ENCODE measurements at regions not wholly inside any gene's neighbourhood (a gene's known extent, or its start where the extent isn't known, plus 50 kb on each side); places are given as distances from the start of the nearest gene placed in this dataset.

DNA sequence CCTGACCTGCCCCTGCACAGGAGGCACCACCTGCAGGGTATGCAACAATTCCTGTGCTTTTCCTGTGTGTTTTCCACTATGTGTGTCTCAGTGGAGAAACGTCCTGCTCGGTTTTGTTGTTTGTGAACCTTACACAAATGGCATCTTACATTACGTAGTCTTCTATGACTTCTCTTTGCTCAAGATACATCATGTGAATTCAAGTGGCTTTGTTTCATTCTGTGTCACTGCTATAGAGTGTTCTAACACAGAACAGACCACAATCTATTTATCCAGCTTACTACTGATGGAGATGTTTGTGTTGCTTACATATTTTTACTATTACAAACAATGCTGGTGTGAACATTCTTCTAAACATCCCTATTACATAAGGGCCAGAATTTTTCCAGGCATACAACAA lies 97.7 kb downstream of the ANKRD10 start:
- no peak for TF ChIP-seq POLR2AphosphoS5 (IDR thresholded peaks at IDR 0.05; ENCODE audit: low read depth, low read length)
- TF ChIP-seq POLR2A (IDR thresholded peaks at IDR 0.05; ENCODE audit: borderline replicate concordance, extremely low read depth, insufficient read depth, insufficient read length), result no peak
- TF ChIP-seq, protein P1, sequence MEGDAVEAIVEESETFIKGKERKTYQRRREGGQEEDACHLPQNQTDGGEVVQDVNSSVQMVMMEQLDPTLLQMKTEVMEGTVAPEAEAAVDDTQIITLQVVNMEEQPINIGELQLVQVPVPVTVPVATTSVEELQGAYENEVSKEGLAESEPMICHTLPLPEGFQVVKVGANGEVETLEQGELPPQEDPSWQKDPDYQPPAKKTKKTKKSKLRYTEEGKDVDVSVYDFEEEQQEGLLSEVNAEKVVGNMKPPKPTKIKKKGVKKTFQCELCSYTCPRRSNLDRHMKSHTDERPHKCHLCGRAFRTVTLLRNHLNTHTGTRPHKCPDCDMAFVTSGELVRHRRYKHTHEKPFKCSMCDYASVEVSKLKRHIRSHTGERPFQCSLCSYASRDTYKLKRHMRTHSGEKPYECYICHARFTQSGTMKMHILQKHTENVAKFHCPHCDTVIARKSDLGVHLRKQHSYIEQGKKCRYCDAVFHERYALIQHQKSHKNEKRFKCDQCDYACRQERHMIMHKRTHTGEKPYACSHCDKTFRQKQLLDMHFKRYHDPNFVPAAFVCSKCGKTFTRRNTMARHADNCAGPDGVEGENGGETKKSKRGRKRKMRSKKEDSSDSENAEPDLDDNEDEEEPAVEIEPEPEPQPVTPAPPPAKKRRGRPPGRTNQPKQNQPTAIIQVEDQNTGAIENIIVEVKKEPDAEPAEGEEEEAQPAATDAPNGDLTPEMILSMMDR (IDR thresholded peaks at IDR 0.05 in 2 of 3, conservative IDR thresholded peaks at IDR 0.05 in 1 of 3; ENCODE audit: borderline replicate concordance in 1 of 3, insufficient read depth in 1 of 3, low read depth in 2 of 3, low read length in 2 of 3), result no peak
- TF ChIP-seq FOSL1 (IDR thresholded peaks at IDR 0.05; ENCODE audit: low read depth), result no peak
- TF ChIP-seq, protein P2, sequence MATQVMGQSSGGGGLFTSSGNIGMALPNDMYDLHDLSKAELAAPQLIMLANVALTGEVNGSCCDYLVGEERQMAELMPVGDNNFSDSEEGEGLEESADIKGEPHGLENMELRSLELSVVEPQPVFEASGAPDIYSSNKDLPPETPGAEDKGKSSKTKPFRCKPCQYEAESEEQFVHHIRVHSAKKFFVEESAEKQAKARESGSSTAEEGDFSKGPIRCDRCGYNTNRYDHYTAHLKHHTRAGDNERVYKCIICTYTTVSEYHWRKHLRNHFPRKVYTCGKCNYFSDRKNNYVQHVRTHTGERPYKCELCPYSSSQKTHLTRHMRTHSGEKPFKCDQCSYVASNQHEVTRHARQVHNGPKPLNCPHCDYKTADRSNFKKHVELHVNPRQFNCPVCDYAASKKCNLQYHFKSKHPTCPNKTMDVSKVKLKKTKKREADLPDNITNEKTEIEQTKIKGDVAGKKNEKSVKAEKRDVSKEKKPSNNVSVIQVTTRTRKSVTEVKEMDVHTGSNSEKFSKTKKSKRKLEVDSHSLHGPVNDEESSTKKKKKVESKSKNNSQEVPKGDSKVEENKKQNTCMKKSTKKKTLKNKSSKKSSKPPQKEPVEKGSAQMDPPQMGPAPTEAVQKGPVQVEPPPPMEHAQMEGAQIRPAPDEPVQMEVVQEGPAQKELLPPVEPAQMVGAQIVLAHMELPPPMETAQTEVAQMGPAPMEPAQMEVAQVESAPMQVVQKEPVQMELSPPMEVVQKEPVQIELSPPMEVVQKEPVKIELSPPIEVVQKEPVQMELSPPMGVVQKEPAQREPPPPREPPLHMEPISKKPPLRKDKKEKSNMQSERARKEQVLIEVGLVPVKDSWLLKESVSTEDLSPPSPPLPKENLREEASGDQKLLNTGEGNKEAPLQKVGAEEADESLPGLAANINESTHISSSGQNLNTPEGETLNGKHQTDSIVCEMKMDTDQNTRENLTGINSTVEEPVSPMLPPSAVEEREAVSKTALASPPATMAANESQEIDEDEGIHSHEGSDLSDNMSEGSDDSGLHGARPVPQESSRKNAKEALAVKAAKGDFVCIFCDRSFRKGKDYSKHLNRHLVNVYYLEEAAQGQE (IDR thresholded peaks at IDR 0.05; ENCODE audit: low read depth), result no peak
- TF ChIP-seq ELF1 (IDR thresholded peaks at IDR 0.05; ENCODE audit: borderline replicate concordance, low read depth), result no peak
- TF ChIP-seq CEBPB (IDR thresholded peaks at IDR 0.05; ENCODE audit: low read depth), result no peak
- no peak for TF ChIP-seq EZH2 (IDR thresholded peaks at IDR 0.05)
- TF ChIP-seq, protein P3, sequence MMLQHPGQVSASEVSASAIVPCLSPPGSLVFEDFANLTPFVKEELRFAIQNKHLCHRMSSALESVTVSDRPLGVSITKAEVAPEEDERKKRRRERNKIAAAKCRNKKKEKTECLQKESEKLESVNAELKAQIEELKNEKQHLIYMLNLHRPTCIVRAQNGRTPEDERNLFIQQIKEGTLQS (IDR thresholded peaks at IDR 0.05), result no peak
- no peak for TF ChIP-seq TCF7L2 (IDR thresholded peaks at IDR 0.05; ENCODE audit: borderline replicate concordance, extremely low read depth, insufficient read depth, insufficient read length)
- TF ChIP-seq RAD21 (IDR thresholded peaks at IDR 0.05; ENCODE audit: low read depth), result no peak
- no peak for TF ChIP-seq JUND (IDR thresholded peaks at IDR 0.05)
